ENCODE measurements at regions not wholly inside any gene's neighbourhood (a gene's known extent, or its start where the extent isn't known, plus 50 kb on each side); places are given as distances from the start of the nearest gene placed in this dataset.

GRCh38 chr2:199631129-199631528, 173.4 kb upstream of the SATB2 start:
- TF ChIP-seq, protein P1, sequence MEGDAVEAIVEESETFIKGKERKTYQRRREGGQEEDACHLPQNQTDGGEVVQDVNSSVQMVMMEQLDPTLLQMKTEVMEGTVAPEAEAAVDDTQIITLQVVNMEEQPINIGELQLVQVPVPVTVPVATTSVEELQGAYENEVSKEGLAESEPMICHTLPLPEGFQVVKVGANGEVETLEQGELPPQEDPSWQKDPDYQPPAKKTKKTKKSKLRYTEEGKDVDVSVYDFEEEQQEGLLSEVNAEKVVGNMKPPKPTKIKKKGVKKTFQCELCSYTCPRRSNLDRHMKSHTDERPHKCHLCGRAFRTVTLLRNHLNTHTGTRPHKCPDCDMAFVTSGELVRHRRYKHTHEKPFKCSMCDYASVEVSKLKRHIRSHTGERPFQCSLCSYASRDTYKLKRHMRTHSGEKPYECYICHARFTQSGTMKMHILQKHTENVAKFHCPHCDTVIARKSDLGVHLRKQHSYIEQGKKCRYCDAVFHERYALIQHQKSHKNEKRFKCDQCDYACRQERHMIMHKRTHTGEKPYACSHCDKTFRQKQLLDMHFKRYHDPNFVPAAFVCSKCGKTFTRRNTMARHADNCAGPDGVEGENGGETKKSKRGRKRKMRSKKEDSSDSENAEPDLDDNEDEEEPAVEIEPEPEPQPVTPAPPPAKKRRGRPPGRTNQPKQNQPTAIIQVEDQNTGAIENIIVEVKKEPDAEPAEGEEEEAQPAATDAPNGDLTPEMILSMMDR (IDR thresholded peaks at IDR 0.05; ENCODE audit: insufficient read depth, low read length, poor library complexity, severe bottlenecking) = no peak
- TF ChIP-seq EZH2phosphoT487 (conservative IDR thresholded peaks at IDR 0.05; ENCODE audit: low read length) = no peak

All from SU-DHL-6 (cell line).